Nucleus accumbens (tissue), 56 donors: ENCODE measurements at regions not wholly inside any gene's neighbourhood (a gene's known extent, or its start where the extent isn't known, plus 50 kb on each side); places are given as distances from the start of the nearest gene placed in this dataset.
A peak's percentile ranks its signal among the peaks of the same experiment; 100 is the strongest.

ENCODE experiments used
- DNase-seq, 56 donors: peaks; one replicate each; lab custom pipeline; 2025; lab: John Stamatoyannopoulos, UW

DNA sequence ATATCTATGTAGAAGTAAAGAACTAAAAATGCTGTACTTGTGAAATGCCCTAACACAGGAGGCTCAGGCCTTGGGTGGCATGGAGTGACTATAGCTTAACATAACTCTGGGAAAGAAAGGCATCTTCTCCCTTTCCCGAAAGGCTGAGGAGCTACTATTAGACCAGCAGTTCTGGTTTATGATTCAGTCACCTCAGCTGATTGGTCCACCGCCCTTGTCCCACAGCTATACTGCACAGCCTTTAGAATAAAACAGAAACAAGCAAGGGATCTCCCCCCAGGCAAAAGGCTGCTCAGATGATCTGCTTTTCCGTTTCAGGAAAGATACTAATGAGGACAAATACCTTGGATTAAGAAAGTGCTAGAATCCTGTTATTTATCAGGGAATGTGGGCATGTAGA lies 171.3 kb downstream of the SNCA start:
- DNase-seq, result no peak

DNA sequence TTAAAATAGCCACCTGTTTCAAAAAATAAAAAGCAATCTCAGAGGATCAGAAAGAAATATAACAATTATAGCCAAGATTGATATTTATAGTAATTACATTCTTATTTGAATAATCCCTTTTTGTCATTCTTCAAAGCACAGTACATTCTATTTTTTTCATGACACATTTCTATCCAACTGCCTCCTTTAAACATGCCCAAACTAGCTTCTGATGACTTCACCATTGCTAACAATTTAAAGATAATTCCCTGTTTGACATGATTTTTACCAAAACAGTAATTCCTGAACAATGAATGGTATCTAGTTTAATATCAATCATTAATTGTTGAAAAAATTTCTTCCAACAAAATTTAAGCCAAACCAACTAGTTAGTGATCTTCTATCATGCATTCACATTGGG lies 172.4 kb downstream of the SNCA start:
- no peak for DNase-seq

DNA sequence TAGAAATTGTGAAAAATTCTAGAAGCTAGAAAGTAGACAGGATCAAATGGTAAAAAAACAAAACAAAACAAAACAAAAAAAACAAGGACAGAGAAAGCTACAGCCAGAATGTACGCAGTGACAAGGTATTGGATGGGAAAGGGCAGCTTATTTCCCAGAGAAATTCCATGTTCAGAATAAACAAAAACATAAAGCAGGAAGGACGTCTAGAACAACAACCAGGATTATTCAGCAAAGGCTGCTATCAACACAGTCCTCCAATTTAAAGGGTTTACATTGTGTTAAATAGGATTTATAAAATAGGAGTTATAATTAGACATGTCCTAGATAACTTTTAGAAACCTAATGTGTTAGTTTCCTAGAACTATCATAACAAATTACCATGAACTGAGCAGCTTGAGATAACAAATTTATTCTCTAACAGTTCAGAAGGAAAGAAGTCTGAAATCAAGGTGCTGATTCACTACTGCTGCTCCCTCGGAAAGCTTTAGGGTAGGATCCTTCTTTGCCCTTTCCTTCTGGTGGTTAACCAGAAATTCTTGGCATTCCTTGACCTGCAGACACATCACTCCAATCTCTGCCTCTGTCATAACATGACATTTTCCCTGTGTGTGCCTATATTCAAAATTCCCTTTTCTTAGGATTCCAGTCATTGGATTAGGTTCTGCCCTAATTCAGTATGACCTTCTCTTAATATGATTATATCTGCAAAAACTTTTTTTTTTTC lies 175.6 kb downstream of the SNCA start:
- DNase-seq, result no peak

DNA sequence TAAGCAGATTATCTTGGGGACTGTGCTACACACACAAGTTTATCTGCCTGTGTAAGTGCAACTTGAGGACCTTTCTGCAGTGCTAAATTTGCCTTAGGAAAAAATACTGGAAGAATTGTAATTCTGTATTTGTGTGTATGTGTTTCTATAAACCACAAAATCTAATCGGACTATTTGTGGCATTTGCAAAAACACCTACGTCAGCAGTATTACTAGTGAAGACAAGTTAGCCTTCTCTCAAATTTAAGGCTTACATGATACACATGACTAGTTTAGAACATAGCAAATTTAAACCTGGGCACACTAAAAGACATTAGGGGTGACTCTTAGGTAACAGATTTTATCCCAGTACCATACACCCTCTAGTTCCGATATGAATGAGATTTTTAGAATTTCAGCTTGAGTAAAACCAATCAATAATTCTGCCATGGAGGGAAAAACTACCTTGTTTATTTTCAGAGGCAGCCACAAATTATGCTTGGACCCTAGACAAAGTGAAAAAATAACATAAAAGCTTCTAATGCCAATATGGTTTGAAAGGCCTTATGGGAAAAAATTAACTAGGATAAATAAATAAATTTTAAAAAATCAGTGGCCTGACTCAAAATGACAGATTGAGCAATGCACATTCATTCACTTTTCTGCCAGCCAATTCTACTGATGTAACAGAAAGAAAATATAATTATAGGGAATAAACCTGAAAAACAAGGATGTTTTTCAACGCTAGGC lies 176.4 kb downstream of the SNCA start:
- no peak for DNase-seq

DNA sequence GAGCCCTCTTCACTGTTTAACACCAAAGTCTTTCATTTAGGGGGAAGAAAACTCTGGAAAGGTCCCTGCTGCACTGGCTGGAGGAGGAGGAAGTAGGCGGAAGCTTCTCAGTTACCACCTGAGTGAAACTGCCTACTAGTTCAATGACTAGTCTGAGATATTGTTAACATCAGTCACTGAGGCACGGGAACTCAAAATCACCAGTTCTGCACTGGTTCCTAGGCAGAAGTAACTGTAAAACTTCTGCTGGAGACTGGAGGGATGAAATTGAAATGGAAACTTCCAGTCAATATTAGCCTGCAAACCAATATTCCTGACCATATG lies 178.3 kb downstream of the SNCA start:
- no peak for DNase-seq

DNA sequence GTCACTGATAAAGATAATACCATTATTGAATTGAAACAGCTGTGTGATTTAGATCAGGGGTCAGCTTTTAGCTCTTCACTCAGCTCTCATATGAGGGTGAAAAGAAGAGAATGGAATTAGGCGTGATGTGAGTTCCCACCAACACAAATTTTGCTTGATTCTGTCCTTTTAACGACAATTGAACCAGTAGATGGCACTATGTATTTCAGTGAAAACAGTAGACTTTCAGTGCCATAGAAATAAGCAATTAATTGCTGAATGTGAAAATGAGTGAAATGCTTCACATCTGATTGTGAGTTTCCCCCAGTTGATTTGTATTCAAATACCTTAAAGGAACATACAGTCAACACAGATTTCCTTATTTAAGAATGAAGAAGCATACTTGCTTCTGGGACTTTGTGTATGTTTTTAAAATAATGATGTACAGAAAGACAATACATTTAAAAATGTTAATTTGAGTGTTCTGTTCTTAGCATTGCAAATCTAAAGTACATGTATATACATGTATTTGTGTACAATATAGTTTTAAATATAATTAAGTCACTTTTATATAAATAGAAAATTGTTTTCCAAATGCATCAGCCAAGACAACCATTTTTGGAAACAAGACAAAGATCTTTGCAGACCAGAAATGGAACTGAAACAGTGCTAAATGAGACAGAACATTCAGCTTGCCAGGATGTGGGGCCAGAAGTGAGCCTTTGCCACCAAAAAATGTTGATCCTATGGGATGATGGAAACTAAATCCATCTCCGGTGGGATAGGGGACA lies 178.8 kb downstream of the SNCA start:
- no peak for DNase-seq

DNA sequence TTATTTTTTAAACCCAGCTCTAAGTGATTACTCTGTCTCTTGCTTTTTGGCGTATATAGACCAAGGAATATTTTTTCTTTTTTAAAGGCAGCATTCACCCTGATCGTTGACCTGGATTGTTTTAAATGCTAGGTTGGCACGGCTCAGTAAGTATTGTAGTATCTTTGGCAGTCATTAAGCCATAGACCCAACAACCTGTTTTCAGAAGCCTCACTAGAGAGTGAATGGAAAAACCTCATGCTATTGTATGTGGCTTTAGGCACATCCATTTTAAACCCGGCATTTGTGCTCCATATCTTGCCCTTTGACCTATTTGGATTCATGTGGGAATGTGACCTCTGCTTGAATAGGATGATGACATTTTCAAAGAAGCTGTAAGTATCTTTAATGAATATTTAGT lies 183.9 kb downstream of the SNCA start:
- DNase-seq, result no peak

DNA sequence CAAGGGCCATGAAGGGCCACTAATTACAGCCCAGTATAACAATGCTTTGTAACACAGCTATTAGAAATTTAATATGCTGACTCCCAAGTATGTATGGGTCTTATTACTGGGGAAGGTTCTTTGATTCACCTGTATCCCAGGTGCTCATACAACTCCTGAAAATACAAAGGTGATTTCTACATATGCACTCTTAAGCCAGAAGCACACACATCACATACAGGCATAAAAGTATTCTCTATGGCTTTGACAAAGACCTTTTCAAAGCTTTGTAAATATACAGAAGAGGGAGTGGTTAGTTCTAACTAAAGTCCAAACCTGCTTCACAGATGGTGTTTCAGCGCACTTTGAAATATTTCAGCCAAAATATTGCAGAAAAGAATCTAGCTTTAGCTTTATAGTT lies 191.5 kb downstream of the SNCA start:
- no peak for DNase-seq

DNA sequence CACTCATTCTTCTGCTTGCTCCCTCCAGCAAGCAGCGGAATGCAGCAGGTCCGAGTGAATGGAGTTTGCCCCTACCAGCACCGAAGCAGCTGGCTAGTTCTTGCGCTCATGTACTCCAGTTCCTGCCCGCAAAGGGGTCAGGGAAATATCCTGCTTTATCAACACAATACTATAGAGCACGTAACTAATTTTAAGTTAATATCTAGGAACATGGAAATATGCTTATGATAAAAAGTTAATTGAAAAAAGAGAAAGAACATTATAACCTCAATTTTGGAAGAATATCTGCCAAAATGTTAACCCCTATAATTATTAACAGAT lies 195.6 kb downstream of the SNCA start:
- DNase-seq, result no peak

DNA sequence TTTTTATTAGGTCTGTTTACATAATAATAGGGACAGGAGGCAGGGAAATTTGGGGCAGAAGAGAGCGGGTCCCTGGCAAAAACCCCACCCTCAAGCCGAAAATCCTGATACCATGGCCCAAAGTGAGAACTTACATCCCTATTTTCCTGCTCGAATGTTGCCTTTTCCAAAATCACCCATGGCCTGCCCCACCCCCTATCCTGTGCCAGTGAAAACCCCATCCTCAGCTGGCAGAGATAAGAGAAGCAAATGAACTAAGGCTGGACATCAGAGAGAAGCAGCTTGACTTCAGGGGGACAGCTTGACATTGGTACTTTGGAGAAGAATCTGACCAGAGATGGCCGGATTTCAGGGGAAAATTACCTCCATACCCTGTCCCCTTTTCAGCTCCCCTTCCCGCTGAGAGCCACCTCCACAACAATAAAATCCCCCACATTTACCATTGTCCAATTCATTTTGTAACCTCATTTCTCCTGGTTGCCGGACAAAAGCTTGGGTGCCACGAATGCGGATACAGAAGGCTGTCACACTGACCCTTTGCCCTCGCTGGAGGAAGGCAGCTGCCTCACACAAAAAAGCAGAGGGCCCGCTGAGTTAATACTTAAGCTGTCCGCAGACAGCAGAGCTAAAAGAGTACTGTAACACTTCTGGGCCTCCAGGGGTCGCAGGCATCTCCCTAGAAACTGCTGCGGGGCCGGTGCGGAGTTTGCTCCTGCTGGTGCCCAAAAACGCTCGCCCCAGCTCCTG lies 196.2 kb downstream of the SNCA start:
- peak in 15 of 56 donors; percentile 0 to 24 (median 2) for DNase-seq

DNA sequence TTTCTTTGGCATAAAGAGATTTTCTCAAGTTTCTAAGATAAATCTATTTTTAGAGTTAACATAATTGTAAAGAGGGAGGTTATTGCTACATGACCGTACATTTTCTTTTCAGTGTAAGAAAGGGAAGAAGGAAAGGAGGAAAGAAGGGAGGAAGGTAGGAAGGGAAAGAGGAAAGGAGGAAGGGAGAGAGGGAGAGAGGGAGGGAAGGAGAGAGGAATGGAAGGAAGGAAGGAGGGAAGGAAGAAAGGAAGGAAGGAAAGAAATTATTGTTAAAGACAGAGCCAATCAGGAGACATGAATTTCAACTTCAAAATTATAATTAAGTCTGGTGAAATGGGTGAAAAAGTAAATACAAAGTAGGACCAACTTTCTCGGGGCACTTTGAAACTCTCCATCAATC lies 197.6 kb downstream of the SNCA start:
- DNase-seq, result no peak

DNA sequence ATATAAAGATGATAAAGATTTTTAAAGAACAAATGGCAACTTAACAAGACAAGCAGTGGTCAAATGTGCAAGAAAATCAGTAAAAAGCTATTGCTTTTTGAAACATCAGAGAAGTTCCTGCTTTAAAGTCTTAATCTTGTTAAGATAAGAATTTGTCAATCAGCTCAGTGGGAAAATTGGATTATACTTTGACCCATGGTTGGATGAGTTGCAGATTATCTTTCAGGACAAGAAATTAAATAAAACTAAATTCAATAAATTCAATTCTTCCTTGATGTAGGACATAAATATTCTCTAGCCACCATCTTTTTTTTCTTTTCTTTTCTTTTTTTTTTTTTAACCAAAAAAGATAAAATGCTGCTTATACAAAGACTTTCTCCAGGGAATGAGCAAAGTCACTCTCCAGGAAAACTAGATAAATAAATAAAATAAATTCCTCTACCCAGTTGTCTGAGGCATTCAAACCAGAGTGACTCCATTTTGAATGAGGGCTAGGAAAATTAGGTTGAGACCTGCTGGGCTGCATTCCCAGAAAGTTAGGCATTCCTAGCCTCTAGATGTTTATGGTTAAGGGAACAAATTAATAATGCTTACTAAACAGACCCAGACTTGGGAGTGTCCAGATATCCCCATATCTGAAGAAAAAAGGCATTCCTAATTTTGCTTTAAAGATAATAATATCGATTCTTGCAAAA lies 211.2 kb downstream of the SNCA start:
- no peak for DNase-seq

DNA sequence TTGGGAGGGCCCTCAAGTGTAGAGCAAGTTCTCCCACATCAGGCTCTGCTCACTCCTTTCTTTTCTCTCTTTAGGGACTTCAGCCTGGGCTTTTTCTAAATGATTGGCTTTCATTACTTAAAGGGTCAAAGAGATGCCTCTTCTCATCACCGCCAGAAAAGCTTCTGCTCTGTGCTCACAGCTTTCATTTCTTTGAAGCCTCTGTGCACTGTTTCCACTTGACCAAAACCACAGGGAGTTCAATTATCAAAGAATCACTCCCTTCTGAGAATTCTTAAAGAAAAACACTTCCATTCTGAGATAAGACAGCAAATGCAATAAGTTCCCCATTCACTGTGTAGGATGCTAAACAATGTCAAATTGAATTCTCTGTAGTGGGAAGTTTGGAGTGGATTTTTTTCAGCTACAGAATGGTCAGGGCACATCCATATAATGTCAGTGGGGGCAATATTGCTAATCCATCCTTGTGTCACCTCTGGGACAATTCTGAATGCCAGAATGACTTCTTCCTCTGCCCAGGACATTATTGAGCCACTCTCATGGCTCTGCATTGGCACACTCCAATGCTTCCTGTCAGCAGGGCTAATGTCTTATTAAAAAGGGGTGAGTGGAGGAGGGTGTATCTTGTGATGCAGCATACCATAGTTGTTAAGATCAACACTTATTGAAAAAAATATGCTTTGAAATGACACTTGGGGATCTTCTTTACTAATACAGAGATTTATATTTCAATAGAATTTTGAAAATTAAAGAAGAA lies 217.6 kb downstream of the SNCA start:
- DNase-seq, result no peak

DNA sequence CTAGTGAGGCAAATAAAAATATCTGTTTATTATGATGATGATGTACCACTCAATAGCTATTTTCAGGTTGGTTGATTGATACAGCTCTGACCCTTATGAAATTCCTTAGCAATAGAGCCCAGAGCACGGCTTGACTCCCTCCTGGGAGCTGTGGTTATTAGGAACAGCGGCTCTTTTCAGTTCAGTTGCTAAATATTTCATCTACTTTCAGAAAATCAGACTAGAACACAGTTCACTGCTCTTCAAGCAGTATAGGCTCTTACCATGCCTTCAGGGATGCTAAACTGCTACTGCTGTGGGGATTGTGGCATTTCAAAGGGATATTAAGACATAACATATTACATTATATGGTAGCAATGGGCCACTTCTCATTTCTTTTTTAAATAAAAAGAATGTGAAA lies 218.8 kb downstream of the SNCA start:
- no peak for DNase-seq

DNA sequence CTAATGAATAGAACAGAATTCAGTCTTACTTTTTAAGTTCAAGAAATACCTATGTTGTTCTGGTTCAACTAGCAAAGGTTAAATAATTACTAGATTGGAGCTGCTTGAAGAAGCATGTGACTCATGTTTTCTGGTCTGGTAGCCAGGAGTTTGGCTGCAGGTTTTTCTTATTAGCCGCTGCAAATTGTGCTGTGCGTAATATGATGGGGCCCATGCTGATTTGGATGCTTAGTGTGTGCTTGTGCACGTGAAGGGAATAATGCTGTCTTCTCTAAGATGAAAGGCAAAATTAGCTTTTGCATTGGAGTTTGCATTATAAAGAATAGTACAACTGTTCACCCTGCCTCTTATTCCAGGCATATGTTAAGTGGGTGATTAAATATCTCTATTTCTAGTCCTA lies 219.6 kb downstream of the SNCA start:
- DNase-seq, result no peak

DNA sequence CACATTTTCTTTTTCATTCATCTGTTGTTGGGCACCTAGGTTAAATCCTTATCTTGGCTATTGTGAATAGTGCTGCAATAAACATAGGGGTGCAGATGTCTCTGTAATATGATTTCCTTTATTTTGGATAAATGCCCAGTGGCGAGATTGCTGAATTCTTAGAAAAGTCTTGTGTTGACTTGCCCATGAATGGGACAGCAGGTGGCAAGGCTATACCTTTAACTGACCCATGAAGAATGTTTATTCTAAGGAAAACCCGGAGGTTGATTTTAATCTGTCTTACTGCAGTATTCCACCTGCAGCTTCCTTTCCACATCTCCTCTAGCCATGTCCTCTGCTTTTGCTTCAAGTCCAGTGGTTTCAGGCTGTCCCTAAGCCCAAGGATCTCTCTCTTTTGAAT lies 220.6 kb downstream of the SNCA start:
- DNase-seq, result no peak

DNA sequence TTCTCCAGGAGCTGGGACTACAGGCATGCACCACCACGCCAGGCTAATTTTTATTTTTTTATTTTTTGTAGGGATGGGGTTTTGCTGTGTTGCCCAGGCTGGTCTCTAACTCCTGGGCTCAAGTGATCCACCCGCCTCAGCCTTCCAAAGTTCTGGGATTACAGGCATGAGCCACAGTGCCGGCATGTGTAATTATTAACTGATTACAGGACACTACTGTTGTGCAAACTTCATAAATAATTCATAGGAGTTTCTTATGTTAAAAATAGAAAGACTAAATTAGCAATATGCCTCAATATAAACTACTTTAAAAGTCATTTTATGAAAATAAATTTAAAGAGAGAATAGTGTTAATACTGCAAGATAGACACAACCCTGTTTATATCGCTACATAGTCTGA lies 221.9 kb downstream of the SNCA start:
- DNase-seq, result no peak

DNA sequence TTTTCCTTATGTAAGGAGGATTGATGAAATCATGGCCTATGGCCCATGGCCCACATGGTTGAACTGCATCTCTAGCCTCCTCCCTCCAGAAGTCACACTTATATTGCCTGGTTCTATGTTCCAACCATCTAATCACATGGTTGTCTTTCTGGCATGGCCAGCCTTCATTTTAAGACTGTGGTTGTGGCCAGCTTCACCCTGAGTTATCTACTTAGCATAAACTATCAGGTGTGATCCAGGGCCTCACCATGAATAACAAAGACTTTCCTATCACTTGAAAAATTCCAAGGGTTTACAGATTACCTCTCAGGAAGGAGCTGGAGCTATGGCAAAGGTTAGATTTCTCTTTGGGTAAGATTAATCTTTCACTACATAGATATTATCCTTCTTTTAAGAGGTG lies 222.8 kb downstream of the SNCA start:
- no peak for DNase-seq

DNA sequence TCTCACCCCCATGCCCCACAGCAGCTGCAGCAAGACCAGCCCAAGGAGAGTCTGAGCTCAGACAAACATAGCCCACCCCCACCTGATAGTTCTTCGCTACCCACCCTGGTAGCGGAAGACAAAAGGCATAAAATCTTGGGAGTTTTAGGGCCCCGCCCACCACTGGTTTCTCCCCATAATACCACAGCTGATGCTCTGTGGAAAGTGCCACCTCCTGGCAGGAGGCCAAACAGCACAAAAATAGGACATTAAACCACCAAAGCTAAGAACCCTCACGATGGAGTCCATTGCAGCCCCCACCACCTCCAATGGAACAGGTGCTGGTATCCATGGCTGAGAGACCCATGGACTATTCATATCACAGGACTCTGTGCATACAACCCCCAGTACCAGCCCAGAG lies 226.7 kb downstream of the SNCA start:
- no peak for DNase-seq

DNA sequence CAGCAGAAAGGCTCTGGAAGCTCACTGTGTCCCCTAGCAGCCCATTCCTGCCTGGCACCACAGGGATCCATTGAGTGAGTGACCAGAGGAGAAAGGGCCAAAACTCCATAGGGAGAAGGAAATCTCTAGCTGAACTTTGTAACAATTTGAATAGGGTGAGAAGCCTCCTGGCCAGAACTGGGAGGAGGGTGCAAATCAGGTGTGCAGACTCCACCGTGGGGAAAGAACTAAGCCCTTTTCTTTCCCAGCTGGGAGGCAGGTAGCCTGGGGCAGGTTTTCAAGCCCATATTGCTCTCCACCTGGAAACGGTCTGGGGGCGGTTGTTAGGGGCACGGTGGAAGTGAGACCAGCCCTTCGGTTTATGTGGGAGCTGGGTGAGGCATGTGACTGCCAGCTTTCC lies 227.2 kb downstream of the SNCA start:
- DNase-seq, result no peak
